ENCODE measurements at regions not wholly inside any gene's neighbourhood (a gene's known extent, or its start where the extent isn't known, plus 50 kb on each side); places are given as distances from the start of the nearest gene placed in this dataset.

- CTCF ChIA-PET: interaction anchor here (0.7 kb wide), 2 partner anchors 729 to 1266 kb away, joined by 3 to 4 read pairs; no protein-coding TSS in a partner anchor
- H3K4me1 Mint-ChIP-seq: peaks cover 15% of the 10 kb centered on the region
- no peak overlapping the region for H3K27ac Mint-ChIP-seq
- H3K4me3 Mint-ChIP-seq: no peak overlapping the region
- DNase-seq (no peak), ATAC-seq (no peak)
- H3K36me3 Mint-ChIP-seq: no peaks in the 10 kb centered on the region
- no peaks in the 10 kb centered on the region for H3K27me3 Mint-ChIP-seq
- H3K9me3 Mint-ChIP-seq (ENCODE audit: low read depth): peaks cover 6% of the 10 kb centered on the region
Observed at GRCh38 chr5:97545446-97545845, 362.4 kb upstream of the RIOK2 start.

GRCh38 chr5:97545886-97546535, 363.0 kb upstream of the RIOK2 start:
- DNase-seq (no peak), ATAC-seq (no peak)
- Mint-ChIP-seq H3K4me3 (no peak overlapping the region), H3K27me3 (no peaks in the 10 kb centered on the region), H3K27ac (no peak overlapping the region), H3K4me1 (peaks cover 15% of the 10 kb centered on the region), H3K36me3 (no peaks in the 10 kb centered on the region), H3K9me3 (ENCODE audit: low read depth) (peaks cover 6% of the 10 kb centered on the region)
- CTCF ChIA-PET: interaction anchor here (0.7 kb wide), 1 partner anchor 1265 kb away, joined by 3 read pairs; no protein-coding TSS in a partner anchor

GRCh38 chr5:97547430-97547829, 364.4 kb upstream of the RIOK2 start:
- no peaks in the 10 kb centered on the region for H3K36me3 Mint-ChIP-seq
- DNase-seq (no peak), ATAC-seq (no peak)
- H3K4me1 Mint-ChIP-seq: peaks cover 15% of the 10 kb centered on the region
- CTCF ChIA-PET: no interaction called here
- no peak overlapping the region for H3K27ac Mint-ChIP-seq
- no peaks in the 10 kb centered on the region for H3K27me3 Mint-ChIP-seq
- H3K4me3 Mint-ChIP-seq: no peak overlapping the region
- peaks cover 6% of the 10 kb centered on the region for H3K9me3 Mint-ChIP-seq (ENCODE audit: low read depth)

- H3K27me3 Mint-ChIP-seq: peaks cover 2% of the 10 kb centered on the region
- H3K36me3 Mint-ChIP-seq: no peaks in the 10 kb centered on the region
- peaks cover 15% of the 10 kb centered on the region for H3K4me1 Mint-ChIP-seq
- ATAC-seq (peak; percentile 39), DNase-seq (no peak)
- no peak overlapping the region for H3K27ac Mint-ChIP-seq
- H3K9me3 Mint-ChIP-seq (ENCODE audit: low read depth): peaks cover 6% of the 10 kb centered on the region
- no peak overlapping the region for H3K4me3 Mint-ChIP-seq
- CTCF ChIA-PET: no interaction called here
Observed at GRCh38 chr5:97547999-97548738, 365.1 kb upstream of the RIOK2 start.

- H3K27me3 Mint-ChIP-seq: peaks cover 2% of the 10 kb centered on the region
- H3K9me3 Mint-ChIP-seq (ENCODE audit: low read depth): peaks cover 6% of the 10 kb centered on the region
- no peaks in the 10 kb centered on the region for H3K36me3 Mint-ChIP-seq
- H3K4me3 Mint-ChIP-seq: no peak overlapping the region
- CTCF ChIA-PET: no interaction called here
- peaks cover 15% of the 10 kb centered on the region for H3K4me1 Mint-ChIP-seq
- no peak overlapping the region for H3K27ac Mint-ChIP-seq
- no peak for DNase-seq
- no peak for ATAC-seq
Observed at GRCh38 chr5:97548739-97549080, 365.7 kb upstream of the RIOK2 start.

- Mint-ChIP-seq H3K4me3 (no peak overlapping the region), H3K36me3 (no peaks in the 10 kb centered on the region), H3K27me3 (peaks cover 2% of the 10 kb centered on the region), H3K4me1 (peaks cover 15% of the 10 kb centered on the region), H3K9me3 (ENCODE audit: low read depth) (peaks cover 6% of the 10 kb centered on the region), H3K27ac (no peak overlapping the region)
- no peak for DNase-seq
- ATAC-seq: no peak
- CTCF ChIA-PET: no interaction called here
Observed at GRCh38 chr5:97549496-97549895, 366.4 kb upstream of the RIOK2 start.

GRCh38 chr5:97550164-97550563, 367.1 kb upstream of the RIOK2 start:
- DNase-seq (no peak), ATAC-seq (no peak)
- peaks cover 2% of the 10 kb centered on the region for H3K27me3 Mint-ChIP-seq
- H3K9me3 Mint-ChIP-seq (ENCODE audit: low read depth): peaks cover 6% of the 10 kb centered on the region
- no peaks in the 10 kb centered on the region for H3K36me3 Mint-ChIP-seq
- no peak overlapping the region for H3K4me3 Mint-ChIP-seq
- CTCF ChIA-PET: no interaction called here
- peaks cover 15% of the 10 kb centered on the region for H3K4me1 Mint-ChIP-seq
- H3K27ac Mint-ChIP-seq: no peak overlapping the region

GRCh38 chr5:97550818-97551217, 367.8 kb upstream of the RIOK2 start:
- H3K4me1 Mint-ChIP-seq: peaks cover 15% of the 10 kb centered on the region
- H3K36me3 Mint-ChIP-seq: no peaks in the 10 kb centered on the region
- H3K4me3 Mint-ChIP-seq: no peak overlapping the region
- DNase-seq (no peak), ATAC-seq (no peak)
- H3K9me3 Mint-ChIP-seq (ENCODE audit: low read depth): peaks cover 6% of the 10 kb centered on the region
- H3K27ac Mint-ChIP-seq: no peak overlapping the region
- H3K27me3 Mint-ChIP-seq: peaks cover 2% of the 10 kb centered on the region
- CTCF ChIA-PET: no interaction called here

- no peaks in the 10 kb centered on the region for H3K4me1 Mint-ChIP-seq
Observed at GRCh38 chr5:97553604-97554452, 370.8 kb upstream of the RIOK2 start.

GRCh38 chr5:97554977-97555643, 372.1 kb upstream of the RIOK2 start:
- ATAC-seq: no peak
- Mint-ChIP-seq H3K4me1 (no peaks in the 10 kb centered on the region), H3K27me3 (peaks cover 2% of the 10 kb centered on the region), H3K27ac (no peak overlapping the region), H3K36me3 (no peaks in the 10 kb centered on the region), H3K9me3 (ENCODE audit: low read depth) (no peaks in the 10 kb centered on the region), H3K4me3 (no peak overlapping the region)
- CTCF ChIA-PET: no interaction called here
- no peak for DNase-seq

More at GRCh38 chr5:97553604-97554452, 370.8 kb upstream of the RIOK2 start:
- no peaks in the 10 kb centered on the region for H3K36me3 Mint-ChIP-seq
- DNase-seq (no peak), ATAC-seq (no peak)
- CTCF ChIA-PET: no interaction called here
- H3K9me3 Mint-ChIP-seq (ENCODE audit: low read depth): no peaks in the 10 kb centered on the region
- H3K4me3 Mint-ChIP-seq: no peak overlapping the region
- H3K27ac Mint-ChIP-seq: no peak overlapping the region
- H3K27me3 Mint-ChIP-seq: peaks cover 2% of the 10 kb centered on the region

GRCh38 chr5:97555644-97555981, 372.6 kb upstream of the RIOK2 start:
- H3K4me3 Mint-ChIP-seq: no peak overlapping the region
- CTCF ChIA-PET: no interaction called here
- DNase-seq (no peak), ATAC-seq (no peak)
- H3K27ac Mint-ChIP-seq: no peak overlapping the region
- peaks cover 2% of the 10 kb centered on the region for H3K27me3 Mint-ChIP-seq
- H3K36me3 Mint-ChIP-seq: no peaks in the 10 kb centered on the region
- H3K4me1 Mint-ChIP-seq: no peaks in the 10 kb centered on the region
- H3K9me3 Mint-ChIP-seq (ENCODE audit: low read depth): no peaks in the 10 kb centered on the region

GRCh38 chr5:97559827-97560598, 377.0 kb upstream of the RIOK2 start:
- Mint-ChIP-seq H3K27me3 (no peaks in the 10 kb centered on the region), H3K4me1 (no peaks in the 10 kb centered on the region), H3K4me3 (no peak overlapping the region), H3K27ac (no peak overlapping the region), H3K36me3 (no peaks in the 10 kb centered on the region), H3K9me3 (ENCODE audit: low read depth) (no peaks in the 10 kb centered on the region)
- CTCF ChIA-PET: no interaction called here
- ATAC-seq (no peak), DNase-seq (no peak)

GRCh38 chr5:97560599-97560993, 377.5 kb upstream of the RIOK2 start:
- Mint-ChIP-seq H3K36me3 (no peaks in the 10 kb centered on the region), H3K27ac (no peak overlapping the region), H3K27me3 (no peaks in the 10 kb centered on the region), H3K4me3 (no peak overlapping the region), H3K9me3 (ENCODE audit: low read depth) (no peaks in the 10 kb centered on the region), H3K4me1 (no peaks in the 10 kb centered on the region)
- CTCF ChIA-PET: no interaction called here
- DNase-seq (no peak), ATAC-seq (no peak)

All from activated CD8-positive, alpha-beta memory T cell treated with anti-CD3 and anti-CD28 coated beads, Interleukin-2, amount 10 ng/mL, durations not matched to agents 7 days and 5 days (primary cell).